ENCODE measurements at regions not wholly inside any gene's neighbourhood (a gene's known extent, or its start where the extent isn't known, plus 50 kb on each side); places are given as distances from the start of the nearest gene placed in this dataset.

DNA sequence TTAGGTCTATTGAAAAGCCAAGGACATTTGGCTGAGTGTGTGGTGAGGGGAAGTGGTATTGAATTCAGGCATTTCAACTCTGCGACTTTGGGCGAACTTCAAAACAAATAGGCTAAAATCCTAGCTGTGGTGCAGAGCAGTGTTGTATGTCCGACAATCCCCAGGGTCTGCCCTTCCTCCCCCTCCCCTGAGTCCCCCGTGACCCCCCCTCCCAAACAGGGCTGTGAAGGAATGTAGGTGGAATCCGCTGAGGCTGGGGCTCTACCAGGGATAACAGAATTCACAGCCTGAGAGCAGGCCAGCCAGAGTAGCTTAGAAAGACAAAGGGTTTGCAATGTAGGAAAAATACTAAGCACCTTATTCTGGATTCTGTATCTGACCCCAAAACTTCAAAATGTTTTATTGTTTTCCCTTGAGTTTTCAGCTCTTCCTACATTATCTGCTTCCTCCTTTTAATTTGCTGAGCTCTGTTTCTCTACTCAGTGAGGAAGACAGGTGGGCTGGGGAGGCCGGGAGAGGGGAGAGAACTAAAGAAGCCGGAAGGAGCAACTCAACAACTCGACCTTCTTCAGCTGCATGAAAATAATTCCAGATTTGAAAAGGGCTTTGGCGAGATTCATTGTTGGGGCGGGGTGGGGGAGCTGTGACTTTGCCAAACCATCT lies 315.2 kb downstream of the BLID start:
- H3K4me3 ChIP-seq (ENCODE audit: low read depth, low read length) = no peak overlapping the region
- TF ChIP-seq, protein P1, sequence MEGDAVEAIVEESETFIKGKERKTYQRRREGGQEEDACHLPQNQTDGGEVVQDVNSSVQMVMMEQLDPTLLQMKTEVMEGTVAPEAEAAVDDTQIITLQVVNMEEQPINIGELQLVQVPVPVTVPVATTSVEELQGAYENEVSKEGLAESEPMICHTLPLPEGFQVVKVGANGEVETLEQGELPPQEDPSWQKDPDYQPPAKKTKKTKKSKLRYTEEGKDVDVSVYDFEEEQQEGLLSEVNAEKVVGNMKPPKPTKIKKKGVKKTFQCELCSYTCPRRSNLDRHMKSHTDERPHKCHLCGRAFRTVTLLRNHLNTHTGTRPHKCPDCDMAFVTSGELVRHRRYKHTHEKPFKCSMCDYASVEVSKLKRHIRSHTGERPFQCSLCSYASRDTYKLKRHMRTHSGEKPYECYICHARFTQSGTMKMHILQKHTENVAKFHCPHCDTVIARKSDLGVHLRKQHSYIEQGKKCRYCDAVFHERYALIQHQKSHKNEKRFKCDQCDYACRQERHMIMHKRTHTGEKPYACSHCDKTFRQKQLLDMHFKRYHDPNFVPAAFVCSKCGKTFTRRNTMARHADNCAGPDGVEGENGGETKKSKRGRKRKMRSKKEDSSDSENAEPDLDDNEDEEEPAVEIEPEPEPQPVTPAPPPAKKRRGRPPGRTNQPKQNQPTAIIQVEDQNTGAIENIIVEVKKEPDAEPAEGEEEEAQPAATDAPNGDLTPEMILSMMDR (IDR thresholded peaks at IDR 0.05; ENCODE audit: insufficient read depth, low read depth, low read length) = no peak
- DNase-seq (ENCODE audit: low read depth) = no peak
- CTCF ChIA-PET = no interaction called here
- no peaks in the 10 kb centered on the region for H3K36me3 ChIP-seq (ENCODE audit: control insufficient read depth, insufficient read depth, low read length)
- no peaks in the 10 kb centered on the region for H3K27me3 ChIP-seq (ENCODE audit: control insufficient read depth, insufficient read depth, low read length)
- POLR2A ChIA-PET = no interaction called here

DNA sequence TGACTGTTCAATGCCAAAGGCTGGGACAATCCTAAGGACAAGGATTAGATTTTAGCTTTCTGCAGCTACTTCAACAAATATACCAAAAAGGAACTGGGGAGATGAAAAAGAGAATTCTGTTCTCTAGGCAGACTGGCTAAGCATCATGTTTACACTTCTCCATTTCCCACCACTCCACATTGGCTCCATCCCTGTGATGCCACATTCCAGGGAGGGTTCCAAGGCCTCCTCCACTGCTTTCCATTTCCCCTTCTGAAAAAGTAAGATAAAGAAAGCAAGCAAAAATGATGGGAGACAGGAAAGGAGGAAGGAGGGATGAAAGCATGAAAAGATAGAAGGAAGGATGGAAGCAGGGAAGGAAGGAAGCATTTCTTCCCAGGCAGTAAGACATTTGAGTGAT lies 315.8 kb downstream of the BLID start:
- Histone ChIP-seq H3K36me3 (ENCODE audit: control insufficient read depth, insufficient read depth, low read length) (no peaks in the 10 kb centered on the region), H3K27me3 (ENCODE audit: control insufficient read depth, insufficient read depth, low read length) (no peaks in the 10 kb centered on the region), H3K4me3 (ENCODE audit: low read depth, low read length) (no peak overlapping the region)
- TF ChIP-seq, protein P1 (IDR thresholded peaks at IDR 0.05; ENCODE audit: insufficient read depth, low read depth, low read length) = no peak
- no peak for DNase-seq (ENCODE audit: low read depth)
- POLR2A ChIA-PET = no interaction called here
- CTCF ChIA-PET = no interaction called here

DNA sequence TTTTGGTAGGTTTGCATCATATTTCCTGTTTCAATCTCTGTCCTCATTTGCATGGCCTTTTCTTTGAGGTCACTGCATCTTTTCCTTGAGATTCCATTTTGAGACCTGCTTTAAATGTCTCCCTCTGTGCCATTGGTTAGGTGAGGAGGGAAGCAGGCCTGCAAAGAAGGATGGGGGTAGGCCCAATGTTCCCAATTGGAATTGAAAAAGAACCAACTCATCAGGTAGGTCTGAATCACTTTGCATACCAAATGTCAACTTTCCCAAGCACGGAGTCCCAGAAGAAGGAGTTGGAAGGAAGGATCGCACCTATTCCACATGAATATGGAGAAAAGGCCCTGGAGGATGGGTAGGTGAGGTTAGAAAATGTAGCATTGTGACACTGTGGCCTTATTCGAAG lies 318.5 kb downstream of the BLID start:
- TF ChIP-seq, protein P1 (IDR thresholded peaks at IDR 0.05; ENCODE audit: insufficient read depth, low read depth, low read length) = no peak
- H3K36me3 ChIP-seq (ENCODE audit: control insufficient read depth, insufficient read depth, low read length) = no peaks in the 10 kb centered on the region
- no peak overlapping the region for H3K4me3 ChIP-seq (ENCODE audit: low read depth, low read length)
- ChIA-PET POLR2A (no interaction called here), CTCF (no interaction called here)
- no peak for DNase-seq (ENCODE audit: low read depth)
- no peaks in the 10 kb centered on the region for H3K27me3 ChIP-seq (ENCODE audit: control insufficient read depth, insufficient read depth, low read length)

DNA sequence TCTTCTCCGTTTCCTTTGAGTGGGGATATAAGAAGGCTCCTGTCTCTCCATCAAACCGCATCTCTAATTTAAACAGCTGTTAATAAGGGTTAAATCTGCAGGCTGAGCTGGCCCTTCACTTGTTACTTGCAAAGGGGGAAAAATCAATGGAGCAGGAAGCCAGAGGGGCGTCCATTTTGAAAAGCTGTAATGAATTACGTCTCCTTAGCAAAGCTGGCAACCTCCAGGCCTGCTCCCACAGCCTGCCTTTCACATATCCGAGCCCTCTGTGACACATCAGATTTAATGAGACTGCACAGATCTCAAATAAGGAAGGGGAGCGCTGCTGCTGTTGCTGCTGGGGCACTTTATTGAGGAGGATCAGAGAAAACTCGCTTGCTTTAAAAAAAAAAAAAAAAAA lies 320.8 kb downstream of the BLID start:
- Histone ChIP-seq H3K27me3 (ENCODE audit: control insufficient read depth, insufficient read depth, low read length) (no peaks in the 10 kb centered on the region; the same call in 1 of the 2 replicates), H3K4me3 (ENCODE audit: low read depth, low read length) (no peak overlapping the region), H3K36me3 (ENCODE audit: control insufficient read depth, insufficient read depth, low read length) (no peaks in the 10 kb centered on the region)
- DNase-seq (ENCODE audit: low read depth) = no peak
- TF ChIP-seq, protein P1 (IDR thresholded peaks at IDR 0.05; ENCODE audit: insufficient read depth, low read depth, low read length) = no peak
- ChIA-PET POLR2A (no interaction called here), CTCF (interaction anchor here (0.9 kb wide), 1 partner anchor 425 kb away, joined by 3 read pairs; no protein-coding TSS in a partner anchor)

DNA sequence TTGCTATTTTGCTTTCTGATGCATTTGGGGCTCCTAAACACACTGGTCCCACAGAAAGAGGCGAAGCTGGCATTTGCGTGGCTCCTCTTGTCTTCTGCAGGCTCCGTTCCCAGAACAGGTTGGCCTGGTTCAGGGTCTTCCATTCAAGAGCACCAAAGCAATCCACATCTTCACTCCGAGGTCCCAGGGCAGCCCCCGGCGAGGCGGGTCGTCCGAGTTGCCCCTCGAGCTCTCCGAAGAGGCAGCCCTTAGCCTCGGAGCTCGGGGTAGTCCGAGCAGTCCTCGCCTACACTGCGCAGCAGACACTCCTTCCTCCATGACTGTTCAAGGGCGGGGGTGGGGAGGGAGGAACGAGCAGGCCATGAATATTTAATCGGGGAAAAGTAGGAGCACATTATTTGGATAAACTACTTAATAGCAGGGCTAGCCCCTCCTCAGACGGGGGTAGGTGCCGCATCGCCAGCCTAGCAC lies 321.3 kb downstream of the BLID start:
- no peak for DNase-seq (ENCODE audit: low read depth)
- H3K4me3 ChIP-seq (ENCODE audit: low read depth, low read length) = no peak overlapping the region
- no peaks in the 10 kb centered on the region for H3K36me3 ChIP-seq (ENCODE audit: control insufficient read depth, insufficient read depth, low read length)
- TF ChIP-seq, protein P1 (IDR thresholded peaks at IDR 0.05; ENCODE audit: insufficient read depth, low read depth, low read length) = no peak
- ChIA-PET CTCF (interaction anchor here (0.9 kb wide), 1 partner anchor 425 kb away, joined by 3 read pairs; no protein-coding TSS in a partner anchor), POLR2A (no interaction called here)
- no peaks in the 10 kb centered on the region; the same call in 1 of the 2 replicates for H3K27me3 ChIP-seq (ENCODE audit: control insufficient read depth, insufficient read depth, low read length)
